Activated naive CD8-positive, alpha-beta T cell treated with anti-CD3 and anti-CD28 coated beads for 36 hours (primary cell): ENCODE measurements at regions not wholly inside any gene's neighbourhood (a gene's known extent, or its start where the extent isn't known, plus 50 kb on each side); places are given as distances from the start of the nearest gene placed in this dataset.

Source experiments
- DNase-seq: peaks from one replicate; pipeline ENCODE4 v3.0.0; 2021
- H3K27ac Mint-ChIP-seq: one replicate; pipeline ENCODE4 v1.8.0; 2022; ENCODE audit warnings: mild to moderate bottlenecking, moderate library complexity, mixed read lengths
- H3K27me3 Mint-ChIP-seq: one replicate; pipeline ENCODE4 v1.8.0; 2022; ENCODE audit warnings: mild to moderate bottlenecking, mixed read lengths
- H3K36me3 Mint-ChIP-seq: one replicate; pipeline ENCODE4 v1.8.0; 2021; ENCODE audit warnings: mild to moderate bottlenecking, mixed read lengths
- H3K4me1 Mint-ChIP-seq: one replicate; pipeline ENCODE4 v1.8.0; 2021; ENCODE audit warnings: mixed read lengths
- H3K4me3 Mint-ChIP-seq: one replicate; pipeline ENCODE4 v1.8.0; 2022; ENCODE audit warnings: mild to moderate bottlenecking, moderate library complexity, mixed read lengths
- H3K9me3 Mint-ChIP-seq: one replicate; pipeline ENCODE4 v1.8.0; 2022; ENCODE audit warnings: mixed read lengths

DNA sequence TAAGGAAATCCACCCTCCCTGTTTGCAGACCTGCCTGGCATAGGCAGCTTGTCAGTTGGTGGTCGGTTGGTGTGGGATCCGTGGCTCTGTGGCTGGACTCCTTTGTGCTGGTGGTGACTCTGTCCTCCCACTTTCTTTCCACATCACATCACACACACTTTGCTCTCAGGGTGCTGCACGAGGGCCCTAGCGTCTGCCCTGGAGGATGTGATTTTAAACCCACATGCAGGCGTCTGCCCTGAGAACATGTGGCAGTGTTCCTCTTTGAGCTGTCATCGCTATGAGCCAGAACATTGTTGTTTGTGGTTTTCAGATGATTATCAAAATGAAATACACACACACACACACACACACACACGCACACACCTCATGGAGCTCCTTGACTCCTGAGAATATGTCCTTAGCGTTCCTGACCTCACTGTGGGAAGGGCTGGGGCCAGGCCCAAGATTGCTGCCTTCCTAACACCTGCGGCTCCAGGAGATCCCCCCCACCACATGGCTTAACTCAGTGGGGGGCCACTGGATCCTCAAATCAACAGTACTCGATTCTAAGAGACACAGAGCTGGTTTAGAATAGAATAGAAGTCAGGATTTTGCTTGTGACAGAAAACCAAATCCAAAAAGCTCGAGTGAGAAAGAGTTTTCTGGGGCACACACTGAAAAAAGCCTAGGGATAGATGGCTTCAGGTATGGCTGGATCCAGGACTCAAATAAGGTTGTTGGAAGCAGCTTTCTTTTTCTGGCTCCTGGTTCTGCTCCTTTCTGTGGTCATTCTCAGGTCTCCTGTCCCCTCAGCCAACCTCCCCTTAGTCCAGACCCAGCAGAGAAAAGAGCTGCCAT lies 54.8 kb downstream of the RTP5 start:
- Mint-ChIP-seq H3K4me3 (no peak overlapping the region), H3K9me3 (no peaks in the 10 kb centered on the region), H3K27ac (no peak overlapping the region), H3K27me3 (no peaks in the 10 kb centered on the region), H3K4me1 (peaks cover 13% of the 10 kb centered on the region), H3K36me3 (no peaks in the 10 kb centered on the region)
- DNase-seq, result no peak

DNA sequence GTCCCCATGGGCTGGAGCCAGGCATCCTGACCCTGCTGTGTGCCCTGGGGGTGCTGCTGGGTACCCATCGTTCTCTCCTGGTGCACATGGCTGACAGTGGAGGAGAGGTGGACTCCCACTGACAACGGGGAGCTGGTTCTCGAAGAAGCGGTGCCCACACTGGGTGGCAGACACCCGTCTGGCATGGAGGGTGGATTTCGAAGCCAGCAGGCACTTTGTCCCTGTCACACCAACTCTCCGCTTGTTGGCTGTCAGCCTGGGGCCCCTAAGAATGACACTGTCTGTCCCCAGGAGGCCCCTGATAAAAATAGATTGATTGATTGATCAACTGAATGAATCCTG lies 55.4 kb downstream of the RTP5 start:
- Mint-ChIP-seq H3K27me3 (no peaks in the 10 kb centered on the region), H3K36me3 (no peaks in the 10 kb centered on the region), H3K4me3 (no peak overlapping the region), H3K27ac (no peak overlapping the region), H3K9me3 (no peaks in the 10 kb centered on the region), H3K4me1 (peaks cover 13% of the 10 kb centered on the region)
- DNase-seq, result no peak

DNA sequence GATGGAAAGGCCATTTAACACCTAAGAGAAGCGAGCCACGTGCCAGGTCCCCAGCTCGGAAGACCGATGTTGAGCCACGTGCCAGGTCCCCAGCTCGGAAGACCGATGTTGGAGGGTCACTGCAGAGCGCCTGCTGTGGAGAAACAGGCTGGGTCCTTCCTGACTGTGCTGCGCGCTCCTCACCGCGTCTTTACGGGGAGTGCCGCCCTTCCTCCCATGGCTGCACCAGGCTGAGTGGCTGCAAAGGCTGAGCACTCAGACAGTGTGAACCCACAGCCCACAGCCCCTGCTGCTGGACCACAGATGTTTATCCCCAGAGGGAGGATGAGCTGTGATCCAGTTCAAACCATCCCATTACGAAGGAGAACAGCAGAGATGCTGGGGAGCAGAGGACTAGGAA lies 55.7 kb downstream of the RTP5 start:
- H3K4me3 Mint-ChIP-seq, result no peak overlapping the region

DNA sequence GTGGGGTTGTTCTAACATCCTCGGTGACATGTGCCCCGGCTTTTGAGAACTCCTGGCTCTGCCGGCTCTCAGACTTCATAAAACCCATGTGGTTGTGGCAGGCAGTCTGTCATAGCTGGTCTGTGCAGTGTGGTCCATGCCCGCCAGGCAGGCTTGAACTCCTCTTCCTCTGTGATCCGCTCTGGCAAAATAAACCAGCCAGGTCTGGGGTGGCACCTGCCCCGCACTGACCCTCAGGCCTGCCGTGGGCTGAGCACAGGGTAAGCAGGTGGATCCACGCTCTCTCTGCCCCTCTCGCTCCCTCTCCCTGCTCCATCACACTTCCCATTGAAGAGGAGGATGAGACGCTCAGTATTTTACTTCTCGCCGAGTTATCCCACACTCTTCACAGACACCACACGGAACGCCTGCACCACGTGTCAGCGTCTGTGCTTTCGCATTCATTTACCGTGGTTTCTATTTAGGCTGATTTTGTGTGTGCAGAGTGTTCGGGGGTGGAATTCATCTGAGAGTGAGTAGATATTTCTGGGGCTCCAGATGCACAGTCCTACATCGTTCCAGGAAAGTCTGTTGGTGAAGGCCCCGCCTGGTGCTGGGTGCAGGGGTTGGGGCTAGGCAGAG lies 56.4 kb downstream of the RTP5 start:
- Mint-ChIP-seq H3K4me3 (no peak overlapping the region), H3K36me3 (no peaks in the 10 kb centered on the region), H3K9me3 (no peaks in the 10 kb centered on the region), H3K4me1 (peaks cover 13% of the 10 kb centered on the region), H3K27me3 (no peaks in the 10 kb centered on the region), H3K27ac (no peak overlapping the region)
- DNase-seq, result no peak

More for the DNA sequence above, 55.7 kb downstream of the RTP5 start:
- H3K36me3 Mint-ChIP-seq, result no peaks in the 10 kb centered on the region
- peaks cover 13% of the 10 kb centered on the region for H3K4me1 Mint-ChIP-seq
- no peak overlapping the region for H3K27ac Mint-ChIP-seq
- H3K9me3 Mint-ChIP-seq, result no peaks in the 10 kb centered on the region
- no peaks in the 10 kb centered on the region for H3K27me3 Mint-ChIP-seq
- DNase-seq, result no peak

DNA sequence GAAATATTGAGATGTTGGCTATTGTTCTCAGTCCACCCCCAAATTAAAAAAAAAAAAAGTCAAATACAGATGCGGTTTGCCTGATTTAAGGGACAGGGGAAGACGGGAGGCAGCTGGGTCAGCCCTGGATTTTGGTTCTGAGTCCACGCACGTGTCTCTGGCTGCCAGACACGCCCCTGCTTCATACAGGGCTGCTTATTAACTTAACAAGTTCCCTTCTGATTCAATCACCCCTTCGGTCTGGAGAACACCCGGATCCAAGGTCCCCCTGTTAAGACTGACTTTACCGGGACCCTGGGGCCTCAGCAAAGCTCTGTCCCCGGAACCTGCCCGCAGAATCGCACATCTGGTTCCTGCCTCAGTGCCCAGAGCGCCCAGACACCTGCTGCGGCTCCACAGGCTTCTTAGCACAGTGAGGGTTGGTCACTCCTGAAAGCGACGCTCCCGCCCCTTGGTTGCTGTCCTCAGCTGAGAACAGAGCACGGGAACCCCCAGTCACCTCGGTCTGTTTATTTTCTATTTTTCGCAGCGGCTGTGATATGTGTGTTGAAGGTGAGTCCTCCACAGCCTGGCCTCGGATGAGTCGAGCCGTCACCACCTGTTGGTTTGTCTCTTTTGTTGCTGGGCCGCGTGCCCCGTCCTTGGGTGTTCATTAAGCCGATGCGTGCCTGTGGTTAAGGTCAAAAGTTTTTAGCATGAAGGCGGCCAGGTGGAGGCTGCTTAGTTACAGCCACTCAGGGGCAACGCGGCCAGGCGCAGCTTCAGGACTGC lies 57.2 kb downstream of the RTP5 start:
- Mint-ChIP-seq H3K4me1 (peaks cover 13% of the 10 kb centered on the region), H3K27ac (no peak overlapping the region)

DNA sequence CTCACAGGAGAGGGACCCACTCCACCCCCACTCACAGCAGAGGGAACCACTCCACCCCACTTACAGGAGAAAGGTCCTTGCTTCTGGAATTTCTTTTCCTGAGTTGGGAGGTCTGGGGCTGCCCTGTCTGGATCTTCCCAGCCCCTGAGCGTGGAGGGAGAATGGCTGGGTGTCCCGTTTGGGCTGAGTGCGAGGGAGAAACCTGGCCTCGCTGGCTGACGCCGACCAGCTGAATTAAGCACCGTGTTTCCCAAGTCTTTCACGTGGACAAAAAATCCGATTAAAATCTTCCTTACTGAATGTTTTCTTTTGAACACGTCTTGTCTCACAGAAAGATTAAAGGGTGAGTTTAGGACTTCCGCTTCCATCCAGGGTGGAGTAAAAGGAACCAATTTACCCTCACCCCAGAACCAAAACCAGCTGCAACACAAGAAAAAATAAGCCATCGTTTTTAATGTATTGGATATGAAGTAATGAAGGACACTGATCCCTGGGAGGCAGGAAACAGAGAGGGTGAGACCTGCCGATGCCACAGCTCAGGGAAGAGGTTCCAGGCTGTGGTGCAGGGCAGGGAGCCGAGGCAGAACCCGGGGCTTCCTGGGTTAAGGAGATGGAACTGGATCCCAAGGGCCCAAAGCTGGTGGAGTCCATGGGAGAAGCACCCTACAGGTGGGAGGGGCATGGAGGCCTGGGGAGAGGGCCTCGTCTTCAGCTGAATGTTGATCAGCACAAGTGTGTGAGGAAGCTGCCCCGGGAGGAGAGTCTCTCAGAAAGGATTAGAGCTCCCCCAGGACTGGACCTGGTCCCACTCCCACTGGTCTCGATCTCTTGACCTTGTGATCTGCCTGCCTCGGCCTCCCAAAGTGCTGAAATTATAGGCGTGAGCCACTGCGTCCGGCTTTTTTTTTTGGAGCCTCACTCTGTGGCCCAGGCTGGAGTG lies 60.3 kb downstream of the RTP5 start:
- Mint-ChIP-seq H3K4me1 (peaks cover 4% of the 10 kb centered on the region), H3K9me3 (no peaks in the 10 kb centered on the region), H3K4me3 (no peak overlapping the region), H3K27ac (no peak overlapping the region), H3K36me3 (no peaks in the 10 kb centered on the region), H3K27me3 (no peaks in the 10 kb centered on the region)
- no peak for DNase-seq

More for the DNA sequence above, 57.2 kb downstream of the RTP5 start:
- DNase-seq, result no peak
- no peaks in the 10 kb centered on the region for H3K9me3 Mint-ChIP-seq
- H3K27me3 Mint-ChIP-seq, result no peaks in the 10 kb centered on the region
- no peak overlapping the region for H3K4me3 Mint-ChIP-seq
- no peaks in the 10 kb centered on the region for H3K36me3 Mint-ChIP-seq

GRCh38 chr2:241931084-241931975 lies 61.8 kb downstream of the RTP5 start:
- H3K36me3 Mint-ChIP-seq, result peaks cover 10% of the 10 kb centered on the region
- H3K4me1 Mint-ChIP-seq, result no peaks in the 10 kb centered on the region
- H3K4me3 Mint-ChIP-seq, result no peak overlapping the region
- no peaks in the 10 kb centered on the region for H3K9me3 Mint-ChIP-seq
- no peak for DNase-seq
- no peak overlapping the region for H3K27ac Mint-ChIP-seq
- H3K27me3 Mint-ChIP-seq, result no peaks in the 10 kb centered on the region

- no peaks in the 10 kb centered on the region for H3K27me3 Mint-ChIP-seq
- no peak overlapping the region for H3K27ac Mint-ChIP-seq
- no peak for DNase-seq
- H3K4me3 Mint-ChIP-seq, result no peak overlapping the region
- peaks cover 10% of the 10 kb centered on the region for H3K36me3 Mint-ChIP-seq
- no peaks in the 10 kb centered on the region for H3K9me3 Mint-ChIP-seq
- no peaks in the 10 kb centered on the region for H3K4me1 Mint-ChIP-seq
Measured at GRCh38 chr2:241931976-241932898, 62.7 kb downstream of the RTP5 start.

GRCh38 chr2:241932899-241933178 lies 63.3 kb downstream of the RTP5 start:
- Mint-ChIP-seq H3K4me3 (no peak overlapping the region), H3K9me3 (no peaks in the 10 kb centered on the region), H3K27me3 (no peaks in the 10 kb centered on the region), H3K36me3 (peaks cover 10% of the 10 kb centered on the region), H3K4me1 (no peaks in the 10 kb centered on the region), H3K27ac (no peak overlapping the region)
- no peak for DNase-seq

- H3K4me1 Mint-ChIP-seq, result no peaks in the 10 kb centered on the region
- H3K9me3 Mint-ChIP-seq, result no peaks in the 10 kb centered on the region
- H3K27me3 Mint-ChIP-seq, result no peaks in the 10 kb centered on the region
- H3K36me3 Mint-ChIP-seq, result peaks cover 10% of the 10 kb centered on the region
- no peak overlapping the region for H3K4me3 Mint-ChIP-seq
- no peak for DNase-seq
- no peak overlapping the region for H3K27ac Mint-ChIP-seq
Measured at GRCh38 chr2:241933179-241933911, 63.8 kb downstream of the RTP5 start.

GRCh38 chr2:241935314-241935713 lies 65.8 kb downstream of the RTP5 start:
- Mint-ChIP-seq H3K36me3 (peaks cover 17% of the 10 kb centered on the region), H3K4me3 (no peak overlapping the region), H3K27ac (no peak overlapping the region), H3K27me3 (no peaks in the 10 kb centered on the region), H3K9me3 (peaks cover 3% of the 10 kb centered on the region), H3K4me1 (peaks cover 7% of the 10 kb centered on the region)
- DNase-seq, result no peak

GRCh38 chr2:241935774-241936173 lies 66.2 kb downstream of the RTP5 start:
- Mint-ChIP-seq H3K4me3 (no peak overlapping the region), H3K36me3 (peaks cover 19% of the 10 kb centered on the region), H3K4me1 (peaks cover 7% of the 10 kb centered on the region), H3K27me3 (no peaks in the 10 kb centered on the region), H3K27ac (no peak overlapping the region), H3K9me3 (peaks cover 5% of the 10 kb centered on the region)
- DNase-seq, result no peak
